Esophagus squamous epithelium (tissue), 5 donors: ENCODE measurements at regions not wholly inside any gene's neighbourhood (a gene's known extent, or its start where the extent isn't known, plus 50 kb on each side); places are given as distances from the start of the nearest gene placed in this dataset.

Experiments used
- DNase-seq: peaks from one replicate; lab custom pipeline; 2025; lab: John Stamatoyannopoulos, UW
- H3K27ac ChIP-seq, 4 donors: fragments of 200-600 bp; sonication (generic); one replicate each; pipeline ENCODE4 v1.5.1; 2016 to 2019; ENCODE audit warnings: mild to moderate bottlenecking in 1 of 4
- H3K27me3 ChIP-seq, 4 donors: fragments of 200-600 bp; sonication (generic); 1 replicate in 3 of 4; 2 replicates in 1 of 4; pipeline versions ENCODE4 v1.5.1 to v1.6.0; 2017 to 2021; ENCODE audit warnings: antibody characterized with exemption in 1 of 4
- H3K36me3 ChIP-seq, 3 donors: fragments of 200-600 bp; sonication (generic); one replicate each; pipeline ENCODE4 v1.5.1; 2016 to 2019
- H3K4me1 ChIP-seq, 3 donors: fragments of 200-600 bp; sonication (generic); one replicate each; pipeline ENCODE4 v1.5.1; 2017 to 2019
- H3K4me3 ChIP-seq, 4 donors: fragments of 200-600 bp; sonication (generic); 1 replicate in 3 of 4; 2 replicates in 1 of 4; pipeline ENCODE4 v1.5.1; 2016 to 2019; ENCODE audit warnings: mild to moderate bottlenecking in 2 of 4, moderate library complexity in 1 of 4
- H3K9me3 ChIP-seq, 3 donors: fragments of 200-600 bp; sonication (generic); one replicate each; pipeline ENCODE4 v1.5.1; 2016 to 2019
- POLR2A ChIP-seq, 4 donors: fragments of 450-650 bp; IDR thresholded peaks; one replicate each; pipeline ENCODE4 v1.6.1; 2017; ENCODE audit warnings: antibody characterized with exemption in 4 of 4, mild to moderate bottlenecking in 4 of 4, moderate library complexity in 3 of 4
- WGBS, 2 donors: methylation state at CpG; one replicate each; pipeline ENCODE4 v1.1.5; 2018; 5-methylcytosine and 5-hydroxymethylcytosine counted together
- intact Hi-C: fragments of 100-400 bp; cut with DNase I; formaldehyde crosslinking; loops from one replicate; pipeline ENCODE4 v1.15.0; 2022
- TF ChIP-seq, protein P1 (sequence below), 6 experiments: fragments of 450-650 bp in 4 of 6; fragments of 200-600 bp in 2 of 6; sonication (generic) in 2 of 6; IDR thresholded peaks; one replicate each; pipeline ENCODE4 v1.5.1; 2016 to 2019; ENCODE audit warnings: antibody characterized with exemption in 6 of 6, mild to moderate bottlenecking in 4 of 6, moderate library complexity in 4 of 6
- donor health status: DM: yes; HTN: yes; CAD: no.

DNA sequence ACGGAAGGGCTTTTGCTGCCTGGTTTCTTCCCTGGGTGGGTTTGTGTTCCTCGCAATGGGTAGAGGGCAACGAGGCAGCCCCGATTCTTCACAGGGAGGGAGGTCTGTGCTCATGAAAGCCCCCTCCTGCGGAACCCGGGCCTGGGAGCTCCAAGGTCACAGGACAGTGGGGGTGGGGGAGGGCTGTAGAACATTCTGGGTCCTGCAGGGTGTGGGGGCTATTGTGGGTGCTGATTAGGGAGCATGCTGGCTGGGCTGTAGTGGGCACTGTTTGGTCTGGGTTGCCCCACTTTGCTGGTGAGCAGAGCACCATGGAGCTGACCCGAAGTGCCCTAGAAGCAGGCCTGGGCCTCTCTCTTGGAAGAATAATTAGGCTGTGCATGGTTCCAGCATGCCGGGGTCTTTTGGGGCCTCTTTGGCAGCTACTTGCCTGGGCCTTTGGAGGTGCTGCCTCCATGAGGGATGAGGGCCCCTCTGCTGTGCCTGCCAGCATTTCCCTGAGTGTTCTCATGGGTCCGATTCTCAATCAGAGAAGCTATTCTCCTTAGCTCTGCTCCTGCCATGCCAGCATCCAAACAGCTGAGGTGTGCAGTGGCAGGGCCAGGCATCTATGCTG is 232.2 kb upstream of the HS6ST1 start:
- intact Hi-C loops: no loop called here

DNA sequence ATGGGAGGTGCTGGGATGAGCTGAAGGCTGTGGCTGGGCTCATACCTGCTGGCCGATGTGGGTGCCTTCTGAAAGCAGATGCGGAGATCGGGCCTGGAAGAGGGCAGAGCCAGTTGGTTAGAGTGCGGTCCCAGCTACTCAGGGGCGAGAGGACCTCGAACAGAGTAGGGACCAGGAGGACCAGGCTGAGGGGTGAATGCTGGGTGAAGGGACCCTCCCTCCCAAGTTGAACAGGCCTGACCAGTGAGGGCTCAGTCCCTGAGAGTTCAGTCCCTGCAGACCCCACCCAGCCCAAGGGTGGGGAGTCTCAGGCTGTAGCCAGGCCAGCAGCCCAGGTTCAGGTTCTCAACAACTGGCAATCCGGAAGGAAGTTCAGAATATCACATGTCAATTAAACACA is 232.8 kb upstream of the HS6ST1 start:
- H3K27me3 ChIP-seq: no peaks in the 10 kb centered on the region
- intact Hi-C loops: no loop called here
- H3K4me1 ChIP-seq: no peaks in the 10 kb centered on the region
- H3K4me3 ChIP-seq: no peak overlapping the region
- no peak for DNase-seq
- H3K9me3 ChIP-seq: no peaks in the 10 kb centered on the region
- WGBS, 2 donors: 83 to 95% methylated on average over 1 to 4 of the region's 7 CpGs
- no peak overlapping the region for H3K27ac ChIP-seq
- no peaks in the 10 kb centered on the region for H3K36me3 ChIP-seq
- no peak for TF ChIP-seq POLR2A (IDR thresholded peaks at IDR 0.05)
- TF ChIP-seq, protein P1, sequence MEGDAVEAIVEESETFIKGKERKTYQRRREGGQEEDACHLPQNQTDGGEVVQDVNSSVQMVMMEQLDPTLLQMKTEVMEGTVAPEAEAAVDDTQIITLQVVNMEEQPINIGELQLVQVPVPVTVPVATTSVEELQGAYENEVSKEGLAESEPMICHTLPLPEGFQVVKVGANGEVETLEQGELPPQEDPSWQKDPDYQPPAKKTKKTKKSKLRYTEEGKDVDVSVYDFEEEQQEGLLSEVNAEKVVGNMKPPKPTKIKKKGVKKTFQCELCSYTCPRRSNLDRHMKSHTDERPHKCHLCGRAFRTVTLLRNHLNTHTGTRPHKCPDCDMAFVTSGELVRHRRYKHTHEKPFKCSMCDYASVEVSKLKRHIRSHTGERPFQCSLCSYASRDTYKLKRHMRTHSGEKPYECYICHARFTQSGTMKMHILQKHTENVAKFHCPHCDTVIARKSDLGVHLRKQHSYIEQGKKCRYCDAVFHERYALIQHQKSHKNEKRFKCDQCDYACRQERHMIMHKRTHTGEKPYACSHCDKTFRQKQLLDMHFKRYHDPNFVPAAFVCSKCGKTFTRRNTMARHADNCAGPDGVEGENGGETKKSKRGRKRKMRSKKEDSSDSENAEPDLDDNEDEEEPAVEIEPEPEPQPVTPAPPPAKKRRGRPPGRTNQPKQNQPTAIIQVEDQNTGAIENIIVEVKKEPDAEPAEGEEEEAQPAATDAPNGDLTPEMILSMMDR (IDR thresholded peaks at IDR 0.05): no peak

More for the DNA sequence above, 232.2 kb upstream of the HS6ST1 start:
- H3K27me3 ChIP-seq: no peaks in the 10 kb centered on the region
- no peak for DNase-seq
- TF ChIP-seq, protein P1 (IDR thresholded peaks at IDR 0.05): no peak
- no peak for TF ChIP-seq POLR2A (IDR thresholded peaks at IDR 0.05)
- no peaks in the 10 kb centered on the region for H3K36me3 ChIP-seq
- H3K27ac ChIP-seq: no peak overlapping the region
- H3K9me3 ChIP-seq: no peaks in the 10 kb centered on the region
- no peak overlapping the region for H3K4me3 ChIP-seq
- no peaks in the 10 kb centered on the region for H3K4me1 ChIP-seq
- 100% methylated on average over 1 of the region's 9 CpGs for WGBS, 2 donors

- no peak overlapping the region for H3K27ac ChIP-seq
- DNase-seq: no peak
- no peaks in the 10 kb centered on the region for H3K4me1 ChIP-seq
- no peaks in the 10 kb centered on the region for H3K9me3 ChIP-seq
- intact Hi-C loops: no loop called here
- H3K4me3 ChIP-seq: no peak overlapping the region
- H3K36me3 ChIP-seq: no peaks in the 10 kb centered on the region
- no peaks in the 10 kb centered on the region for H3K27me3 ChIP-seq
- 70 to 78% methylated on average over 3 to 5 of the region's 8 CpGs for WGBS, 2 donors
- no peak for TF ChIP-seq POLR2A (IDR thresholded peaks at IDR 0.05)
- TF ChIP-seq, protein P1 (IDR thresholded peaks at IDR 0.05): no peak
Observed at GRCh38 chr2:128552141-128552805, 233.6 kb upstream of the HS6ST1 start.

DNA sequence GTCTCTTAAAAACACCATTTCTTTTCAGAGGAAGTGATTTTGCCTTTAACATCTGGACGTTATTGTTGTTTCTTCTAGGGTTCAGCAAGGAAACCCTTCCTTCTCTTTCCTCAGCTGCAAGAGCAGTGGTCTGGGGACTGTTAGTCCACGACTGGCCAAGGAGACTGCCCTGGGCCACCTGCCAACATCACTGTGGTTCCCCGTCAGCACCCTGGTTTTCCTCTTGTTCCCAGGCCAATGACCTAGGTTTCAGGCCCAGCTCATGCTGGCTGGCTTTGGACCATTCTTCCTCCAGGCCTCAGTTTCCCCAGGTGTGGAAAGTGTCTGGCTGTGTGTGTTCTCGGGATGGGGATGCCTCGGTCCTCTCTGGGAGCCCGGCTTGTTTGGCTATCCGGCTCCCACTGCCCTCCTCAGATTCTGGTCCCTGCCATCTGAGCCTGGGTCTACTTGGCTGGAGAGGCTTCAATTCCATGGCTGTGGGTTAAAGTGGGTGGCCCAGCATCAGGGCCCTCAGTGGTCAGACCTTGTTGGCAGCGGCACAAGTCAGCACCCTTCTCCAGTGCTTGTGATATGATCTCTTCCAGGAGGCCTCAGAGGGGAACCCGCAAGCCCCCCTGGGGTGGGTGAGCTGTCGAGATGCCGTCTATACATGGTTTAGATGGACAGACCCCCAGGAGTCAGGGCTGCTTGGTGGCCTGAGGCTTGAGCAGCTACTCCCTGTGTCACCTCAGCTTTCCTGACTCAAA is 234.3 kb upstream of the HS6ST1 start:
- Histone ChIP-seq H3K4me1 (no peaks in the 10 kb centered on the region), H3K4me3 (no peak overlapping the region), H3K27ac (no peak overlapping the region), H3K36me3 (no peaks in the 10 kb centered on the region), H3K27me3 (no peaks in the 10 kb centered on the region), H3K9me3 (no peaks in the 10 kb centered on the region)
- WGBS, 2 donors: 83 to 91% methylated on average over 6 to 8 of the region's 11 CpGs
- intact Hi-C loops: no loop called here
- DNase-seq: no peak
- TF ChIP-seq POLR2A (IDR thresholded peaks at IDR 0.05): no peak
- TF ChIP-seq, protein P1 (IDR thresholded peaks at IDR 0.05): no peak
